Lung (tissue), 11 donors: ENCODE measurements at regions not wholly inside any gene's neighbourhood (a gene's known extent, or its start where the extent isn't known, plus 50 kb on each side); places are given as distances from the start of the nearest gene placed in this dataset.

Experiments
- ATAC-seq: fragments of 200-7000 bp; cut with Tn5 transposase; one replicate; pipeline ENCODE4 v1.9.1; 2020; ENCODE audit warnings: moderate number of reproducible peaks; ENCODE audit not compliant: insufficient read depth, low FRiP score
- DNase-seq, 3 donors: peaks; one replicate each; pipeline ENCODE4 v3.0.0-alpha.2; 2013 to 2017
- H3K27ac ChIP-seq, 2 donors: one replicate each; pipeline ENCODE4 v1.5.1; 2013; ENCODE audit warnings: mild to moderate bottlenecking in 2 of 2, moderate library complexity in 2 of 2, control low read depth in 1 of 2, inconsistent platforms in 1 of 2, low read depth in 1 of 2, low read length in 1 of 2
- H3K27me3 ChIP-seq, 3 donors: one replicate each; pipeline ENCODE4 v1.5.1; 2013; ENCODE audit warnings: low read length in 2 of 3; ENCODE audit not compliant: control insufficient read depth in 3 of 3, insufficient read depth in 3 of 3
- H3K36me3 ChIP-seq, 4 donors: one replicate each; pipeline ENCODE4 v1.5.1; 2013; ENCODE audit warnings: low read length in 4 of 4, mild to moderate bottlenecking in 1 of 4, moderate library complexity in 1 of 4; ENCODE audit not compliant: control insufficient read depth in 4 of 4, insufficient read depth in 4 of 4
- H3K4me1 ChIP-seq, 5 donors: one replicate each; pipeline ENCODE4 v1.5.1; 2013; ENCODE audit warnings: low read length in 5 of 5, mild to moderate bottlenecking in 2 of 5, moderate library complexity in 1 of 5; ENCODE audit not compliant: control insufficient read depth in 5 of 5, insufficient read depth in 5 of 5
- H3K4me3 ChIP-seq: one replicate; pipeline ENCODE4 v1.5.1; 2013; ENCODE audit warnings: mild to moderate bottlenecking, control low read depth, moderate library complexity
- H3K9ac ChIP-seq, 2 donors: one replicate each; pipeline ENCODE4 v1.5.1; 2013; ENCODE audit warnings: low read length in 2 of 2, control low read depth in 1 of 2; ENCODE audit not compliant: insufficient read depth in 1 of 2
- H3K9me3 ChIP-seq, 4 donors: one replicate each; pipeline ENCODE4 v1.5.1; 2013; ENCODE audit warnings: low read length in 3 of 4, mild to moderate bottlenecking in 1 of 4, moderate library complexity in 1 of 4; ENCODE audit not compliant: control insufficient read depth in 4 of 4, insufficient read depth in 3 of 4
- WGBS, 2 donors: extraction: QIAGEN DNeasy Blood & Tissue Kit; methylation state at CpG; one replicate each; pipeline ENCODE4 v1.1.7; 2013; 5-methylcytosine and 5-hydroxymethylcytosine counted together
- TF ChIP-seq, protein P1 (sequence below): IDR thresholded peaks from 2 replicates; pipeline ENCODE4 v1.5.1; 2012; ENCODE audit warnings: mild to moderate bottlenecking; ENCODE audit errors: control extremely low read depth, extremely low read depth
- donor health status: control.
- donor health status: control.
- donor health status: Bipolar disorder and iron deficiency.
- donor health status: healthy.
- donor health status: DM: yes; HTN: yes; CAD: no.

GRCh38 chr18:1578505-1578904 is 673.8 kb downstream of the ADCYAP1 start:
- H3K27me3 ChIP-seq, result no peaks in the 10 kb centered on the region
- H3K9ac ChIP-seq, result no peak overlapping the region
- no peak overlapping the region for H3K27ac ChIP-seq
- ATAC-seq (no peak), DNase-seq (no peak)
- no peaks in the 10 kb centered on the region for H3K9me3 ChIP-seq
- H3K4me3 ChIP-seq, result no peak overlapping the region
- 49 to 65% methylated on average over 6 of the region's 6 CpGs for WGBS, 2 donors
- no peaks in the 10 kb centered on the region for H3K4me1 ChIP-seq
- no peaks in the 10 kb centered on the region for H3K36me3 ChIP-seq
- TF ChIP-seq, protein P1, sequence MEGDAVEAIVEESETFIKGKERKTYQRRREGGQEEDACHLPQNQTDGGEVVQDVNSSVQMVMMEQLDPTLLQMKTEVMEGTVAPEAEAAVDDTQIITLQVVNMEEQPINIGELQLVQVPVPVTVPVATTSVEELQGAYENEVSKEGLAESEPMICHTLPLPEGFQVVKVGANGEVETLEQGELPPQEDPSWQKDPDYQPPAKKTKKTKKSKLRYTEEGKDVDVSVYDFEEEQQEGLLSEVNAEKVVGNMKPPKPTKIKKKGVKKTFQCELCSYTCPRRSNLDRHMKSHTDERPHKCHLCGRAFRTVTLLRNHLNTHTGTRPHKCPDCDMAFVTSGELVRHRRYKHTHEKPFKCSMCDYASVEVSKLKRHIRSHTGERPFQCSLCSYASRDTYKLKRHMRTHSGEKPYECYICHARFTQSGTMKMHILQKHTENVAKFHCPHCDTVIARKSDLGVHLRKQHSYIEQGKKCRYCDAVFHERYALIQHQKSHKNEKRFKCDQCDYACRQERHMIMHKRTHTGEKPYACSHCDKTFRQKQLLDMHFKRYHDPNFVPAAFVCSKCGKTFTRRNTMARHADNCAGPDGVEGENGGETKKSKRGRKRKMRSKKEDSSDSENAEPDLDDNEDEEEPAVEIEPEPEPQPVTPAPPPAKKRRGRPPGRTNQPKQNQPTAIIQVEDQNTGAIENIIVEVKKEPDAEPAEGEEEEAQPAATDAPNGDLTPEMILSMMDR, result no peak

- no peak overlapping the region for H3K27ac ChIP-seq
These were observed 676.9 kb downstream of the ADCYAP1 start for GRCh38 chr18:1581581-1581980.

DNA sequence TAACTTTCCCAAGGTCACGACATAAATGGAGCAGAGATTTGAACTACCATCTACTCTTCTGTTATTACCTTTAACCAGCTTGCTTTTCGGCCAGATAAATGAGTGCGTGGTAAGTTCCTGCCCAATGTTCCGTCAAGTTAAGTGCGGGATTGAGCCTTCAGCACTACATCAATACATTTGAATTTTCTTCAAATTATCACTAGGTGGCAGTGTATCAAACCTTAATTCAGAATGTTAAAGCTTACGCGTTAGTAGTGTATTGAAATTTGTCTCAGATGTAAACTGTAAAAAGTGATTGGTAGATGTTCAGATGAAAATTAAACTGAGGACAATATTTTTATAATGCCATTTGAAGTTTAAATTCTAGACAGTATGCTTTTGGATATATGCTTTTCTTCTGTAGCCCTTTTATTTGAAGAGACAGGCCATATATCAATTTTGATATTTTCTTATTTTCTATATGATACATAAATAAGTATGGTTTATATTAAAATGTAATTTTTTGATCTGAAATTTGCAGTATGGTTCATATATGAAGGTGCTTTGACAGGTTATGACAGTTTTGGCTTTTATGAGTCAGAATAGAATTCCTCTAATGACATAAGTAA is 681.3 kb downstream of the ADCYAP1 start:
- ATAC-seq, result no peak
- 5% methylated on average over 7 of the region's 7 CpGs for WGBS, 2 donors
- peak in 2 of 3 donors; percentile 18 to 47 for DNase-seq
- H3K4me3 ChIP-seq, result no peak overlapping the region
- H3K9me3 ChIP-seq, result no peaks in the 10 kb centered on the region
- no peaks in the 10 kb centered on the region for H3K27me3 ChIP-seq
- H3K36me3 ChIP-seq, result no peaks in the 10 kb centered on the region
- H3K9ac ChIP-seq, result no peak overlapping the region
- no peak overlapping the region for H3K27ac ChIP-seq
- TF ChIP-seq, protein P1, result peak; percentile 4
- no peaks in the 10 kb centered on the region for H3K4me1 ChIP-seq

More at GRCh38 chr18:1581581-1581980, 676.9 kb downstream of the ADCYAP1 start:
- TF ChIP-seq, protein P1, result no peak
- no peak for DNase-seq
- no peaks in the 10 kb centered on the region for H3K27me3 ChIP-seq
- ATAC-seq, result no peak
- 56 to 88% methylated on average over 1 of the region's 1 CpG for WGBS, 2 donors
- no peaks in the 10 kb centered on the region for H3K9me3 ChIP-seq
- no peak overlapping the region for H3K9ac ChIP-seq
- no peaks in the 10 kb centered on the region for H3K36me3 ChIP-seq
- no peaks in the 10 kb centered on the region for H3K4me1 ChIP-seq
- no peak overlapping the region for H3K4me3 ChIP-seq

DNA sequence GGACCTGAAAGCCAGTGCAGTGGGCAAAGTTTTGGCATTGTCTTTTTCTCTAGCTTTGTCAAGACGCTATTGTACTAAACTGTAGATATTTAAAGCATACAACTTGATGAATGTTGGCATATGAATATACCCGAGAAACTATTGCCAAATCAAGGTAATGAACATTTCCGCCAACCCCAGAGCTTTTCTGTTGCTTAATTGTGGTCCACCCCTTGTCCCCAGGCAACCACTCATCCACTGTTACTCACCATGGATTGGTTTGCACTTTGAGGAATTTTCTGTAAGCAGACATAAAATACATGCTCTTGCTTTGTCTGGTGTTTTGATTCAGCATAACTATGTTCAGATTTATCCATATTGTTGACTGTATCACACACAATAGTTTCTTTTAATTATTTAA is 688.4 kb downstream of the ADCYAP1 start:
- Histone ChIP-seq H3K4me1 (no peaks in the 10 kb centered on the region), H3K27me3 (no peaks in the 10 kb centered on the region), H3K4me3 (no peak overlapping the region), H3K27ac (no peak overlapping the region), H3K9ac (no peak overlapping the region), H3K36me3 (no peaks in the 10 kb centered on the region), H3K9me3 (peaks cover 0 to 2% (median 0%) of the 10 kb centered on the region in 4 donors)
- ATAC-seq, result no peak
- 70 to 77% methylated on average over 3 of the region's 3 CpGs for WGBS, 2 donors
- TF ChIP-seq, protein P1, result no peak
- no peak for DNase-seq
